ENCODE measurements at regions not wholly inside any gene's neighbourhood (a gene's known extent, or its start where the extent isn't known, plus 50 kb on each side); places are given as distances from the start of the nearest gene placed in this dataset. TPM values are rescaled to one million over a fixed set of nuclear protein-coding genes. Genes with fewer than 3 reads are reported as not detected.

Small RNA genes in the stretch of these regions (small RNA-seq; reads per million reads assigned to genes)
- gene AP000770.2, result not detected
- not detected for gene RF01210
- gene RPL12P46, result not detected

Data from skeletal muscle tissue (tissue), 1 donor.